Adrenal gland (tissue), 5 donors: ENCODE measurements at regions not wholly inside any gene's neighbourhood (a gene's known extent, or its start where the extent isn't known, plus 50 kb on each side); places are given as distances from the start of the nearest gene placed in this dataset.

Source experiments
- CTCF ChIP-seq, 6 experiments: fragments of 450-650 bp in 4 of 6; fragments of 200-600 bp in 2 of 6; sonication (generic) in 1 of 6; IDR thresholded peaks; 1 replicate in 5 of 6; 2 replicates in 1 of 6; pipeline versions ENCODE4 v1.5.1 to v1.8.0; 2016 to 2021; ENCODE audit warnings: antibody characterized with exemption in 6 of 6, mild to moderate bottlenecking in 2 of 6, moderate library complexity in 1 of 6
- POLR2A ChIP-seq, 2 donors: fragments of 450-650 bp; IDR thresholded peaks; one replicate each; pipeline ENCODE4 v1.6.1; 2017; ENCODE audit warnings: antibody characterized with exemption in 2 of 2, mild to moderate bottlenecking in 2 of 2, moderate library complexity in 1 of 2
- donor health status: DM: no; HTN: no; CAD: no.

- TF ChIP-seq CTCF (IDR thresholded peaks at IDR 0.05) (no peak), POLR2A (IDR thresholded peaks at IDR 0.05) (no peak)
Measured at GRCh38 chr5:118531276-118531675, 457.1 kb downstream of the DTWD2 start.
